Endothelial cell of hepatic sinusoid (primary cell): ENCODE measurements at regions not wholly inside any gene's neighbourhood (a gene's known extent, or its start where the extent isn't known, plus 50 kb on each side); places are given as distances from the start of the nearest gene placed in this dataset.

ENCODE experiments used
- in situ Hi-C: cut with HindIII; loops from 2 replicates; pipeline ENCODE4 v1.10.0; 2017; ENCODE audit warnings: low sequenced_read_pairs

GRCh38 chr16:73846007-73846330 is 450.6 kb upstream of the PSMD7 start:
- in situ Hi-C loops: no loop called here

GRCh38 chr16:73845238-73846006 is 451.2 kb upstream of the PSMD7 start:
- in situ Hi-C loops: no loop called here

- in situ Hi-C loops: no loop called here
Observed at GRCh38 chr16:73840728-73841127, 455.9 kb upstream of the PSMD7 start.

GRCh38 chr16:73831220-73831619 is 465.4 kb upstream of the PSMD7 start:
- in situ Hi-C loops: no loop called here

GRCh38 chr16:73823205-73823849 is 473.3 kb upstream of the PSMD7 start:
- in situ Hi-C loops: no loop called here

- in situ Hi-C loops: no loop called here
Observed at GRCh38 chr16:73817526-73818324, 478.9 kb upstream of the PSMD7 start.

GRCh38 chr16:73813527-73813926 is 483.1 kb upstream of the PSMD7 start:
- in situ Hi-C loops: no loop called here

GRCh38 chr16:73804456-73804855 is 492.2 kb upstream of the PSMD7 start:
- in situ Hi-C loops: no loop called here

- in situ Hi-C loops: no loop called here
Observed at GRCh38 chr16:73798471-73798870, 498.1 kb upstream of the PSMD7 start.

- in situ Hi-C loops: no loop called here
Observed at GRCh38 chr16:73797115-73797514, 499.5 kb upstream of the PSMD7 start.

GRCh38 chr16:73796241-73796640 is 500.4 kb upstream of the PSMD7 start:
- in situ Hi-C loops: no loop called here

GRCh38 chr16:73794994-73795393 is 501.6 kb upstream of the PSMD7 start:
- in situ Hi-C loops: loop anchor here (5.0 kb wide), 1 partner anchor 67 kb away; no protein-coding TSS in a partner anchor

- in situ Hi-C loops: loop anchor here (5.0 kb wide), 1 partner anchor 68 kb away; no protein-coding TSS in a partner anchor
Observed at GRCh38 chr16:73793871-73794437, 502.7 kb upstream of the PSMD7 start.

GRCh38 chr16:73793260-73793659 is 503.4 kb upstream of the PSMD7 start:
- in situ Hi-C loops: loop anchor here (5.0 kb wide), 1 partner anchor 69 kb away; no protein-coding TSS in a partner anchor

- in situ Hi-C loops: loop anchor here (5.0 kb wide), 1 partner anchor 70 kb away; no protein-coding TSS in a partner anchor
Observed at GRCh38 chr16:73792199-73793020, 504.2 kb upstream of the PSMD7 start.

- in situ Hi-C loops: no loop called here
Observed at GRCh38 chr16:73781297-73781696, 515.3 kb upstream of the PSMD7 start.

- in situ Hi-C loops: no loop called here
Observed at GRCh38 chr16:73778887-73779286, 517.7 kb upstream of the PSMD7 start.

- in situ Hi-C loops: no loop called here
Observed at GRCh38 chr16:73775841-73776388, 520.7 kb upstream of the PSMD7 start.

- in situ Hi-C loops: no loop called here
Observed at GRCh38 chr16:73771196-73772064, 525.2 kb upstream of the PSMD7 start.
